GM12878 (cell line): ENCODE measurements at regions not wholly inside any gene's neighbourhood (a gene's known extent, or its start where the extent isn't known, plus 50 kb on each side); places are given as distances from the start of the nearest gene placed in this dataset.

Experiments used
- ATF7 ChIP-seq: fragments of 450-650 bp; IDR thresholded peaks from 2 replicates; pipeline ENCODE4 v1.6.1; 2016; ENCODE audit warnings: low read depth, mild to moderate bottlenecking
- BHLHE40 ChIP-seq, 2 experiments: fragments of 450-650 bp in 1 of 2; IDR thresholded peaks; 2 replicates each; pipeline ENCODE4 v1.6.1; 2011 to 2017; ENCODE audit warnings: low read depth in 2 of 2, borderline replicate concordance in 1 of 2, improper control_type of control experiment in 1 of 2, low read length in 1 of 2, mild to moderate bottlenecking in 1 of 2
- CHD2 ChIP-seq: IDR thresholded peaks from 2 replicates; pipeline ENCODE4 v1.6.1; 2011; ENCODE audit warnings: low read depth, low read length, improper control_type of control experiment, borderline replicate concordance
- EED ChIP-seq: sonication (generic); IDR thresholded peaks from 2 replicates; pipeline ENCODE4 v1.6.1; 2016; ENCODE audit warnings: antibody characterized with exemption, low read depth
- EP300 ChIP-seq, 2 experiments: fragments of 150-350 bp in 1 of 2; IDR thresholded peaks; 2 replicates each; pipeline ENCODE4 v1.6.1; 2011 to 2012; ENCODE audit warnings: low read depth in 2 of 2, low read length in 2 of 2, borderline replicate concordance in 1 of 2, improper control_type of control experiment in 1 of 2, inconsistent platforms in 1 of 2; ENCODE audit not compliant: control insufficient read depth in 1 of 2
- KLF5 ChIP-seq: fragments of 450-650 bp; IDR thresholded peaks from 2 replicates; pipeline ENCODE4 v1.6.1; 2014; ENCODE audit warnings: mild to moderate bottlenecking; ENCODE audit not compliant: partially characterized antibody
- MXI1 ChIP-seq: fragments of 150-350 bp; IDR thresholded peaks from 2 replicates; pipeline ENCODE4 v1.6.1; 2011; ENCODE audit warnings: low read depth, mild to moderate bottlenecking, inconsistent platforms, low read length, improper control_type of control experiment
- NFYB ChIP-seq: IDR thresholded peaks from 2 replicates; pipeline ENCODE4 v1.6.1; 2011; ENCODE audit warnings: low read depth, mild to moderate bottlenecking, low read length, improper control_type of control experiment, moderate library complexity; ENCODE audit not compliant: insufficient read depth
- POLR2AphosphoS2 ChIP-seq: IDR thresholded peaks from 2 replicates; pipeline ENCODE4 v1.6.1; 2011; ENCODE audit warnings: low read depth, mild to moderate bottlenecking, low read length, improper control_type of control experiment, moderate library complexity
- RAD21 ChIP-seq: IDR thresholded peaks from 2 replicates; pipeline ENCODE4 v1.6.1; 2011; ENCODE audit warnings: mild to moderate bottlenecking, low read depth, low read length, moderate library complexity; ENCODE audit not compliant: insufficient read depth
- RCOR1 ChIP-seq: conservative IDR thresholded peaks from 2 replicates; pipeline ENCODE4 v1.6.1; 2012; ENCODE audit warnings: low read depth, low read length, improper control_type of control experiment
- RUNX3 ChIP-seq: IDR thresholded peaks from 2 replicates; pipeline ENCODE4 v1.6.1; 2012; ENCODE audit warnings: low read length, inconsistent platforms
- SMARCA5 ChIP-seq: fragments of 450-650 bp; IDR thresholded peaks from 2 replicates; pipeline ENCODE4 v1.6.1; 2017; ENCODE audit warnings: mild to moderate bottlenecking
- TAF1 ChIP-seq: IDR thresholded peaks from 2 replicates; pipeline ENCODE4 v1.6.1; 2011; ENCODE audit warnings: mild to moderate bottlenecking, low read depth, low read length, borderline replicate concordance
- WRNIP1 ChIP-seq: IDR thresholded peaks from 2 replicates; pipeline ENCODE4 v1.6.1; 2011; ENCODE audit warnings: low read depth, low read length, improper control_type of control experiment, borderline replicate concordance
- ZNF207 ChIP-seq: fragments of 450-650 bp; IDR thresholded peaks from 2 replicates; pipeline ENCODE4 v1.6.1; 2014; ENCODE audit warnings: antibody characterized with exemption, mild to moderate bottlenecking, borderline replicate concordance
- ZNF217 ChIP-seq: fragments of 450-650 bp; IDR thresholded peaks from 2 replicates; pipeline ENCODE4 v1.6.1; 2017; ENCODE audit warnings: antibody characterized with exemption, mild to moderate bottlenecking
- ZNF687 ChIP-seq: fragments of 450-650 bp; IDR thresholded peaks from 2 replicates; pipeline ENCODE4 v1.6.1; 2017; ENCODE audit warnings: mild to moderate bottlenecking, moderate library complexity
- ZZZ3 ChIP-seq: IDR thresholded peaks from 2 replicates; pipeline ENCODE4 v1.6.1; 2011; ENCODE audit warnings: low read depth; ENCODE audit not compliant: control insufficient read depth, insufficient read length
- TF ChIP-seq, protein P1 (sequence below), 3 experiments: IDR thresholded peaks in 2 of 3; conservative IDR thresholded peaks in 1 of 3; 2 replicates each; pipeline ENCODE4 v1.5.1; 2011; ENCODE audit warnings: low read depth in 3 of 3, low read length in 3 of 3, mild to moderate bottlenecking in 3 of 3, control low read depth in 2 of 3, moderate library complexity in 2 of 3, inconsistent platforms in 1 of 3, mixed read lengths in 1 of 3; ENCODE audit not compliant: control insufficient read depth in 2 of 3, insufficient read depth in 1 of 3; ENCODE audit errors: extremely low read depth in 1 of 3
- TF ChIP-seq, protein P2 (sequence below): IDR thresholded peaks from 2 replicates; pipeline ENCODE4 v1.6.1; 2012; ENCODE audit warnings: low read depth, low read length, improper control_type of control experiment
- TF ChIP-seq, protein P3 (sequence below): fragments of 450-650 bp; IDR thresholded peaks from 2 replicates; pipeline ENCODE4 v1.6.1; 2017; ENCODE audit warnings: low read depth, mild to moderate bottlenecking, moderate library complexity

DNA sequence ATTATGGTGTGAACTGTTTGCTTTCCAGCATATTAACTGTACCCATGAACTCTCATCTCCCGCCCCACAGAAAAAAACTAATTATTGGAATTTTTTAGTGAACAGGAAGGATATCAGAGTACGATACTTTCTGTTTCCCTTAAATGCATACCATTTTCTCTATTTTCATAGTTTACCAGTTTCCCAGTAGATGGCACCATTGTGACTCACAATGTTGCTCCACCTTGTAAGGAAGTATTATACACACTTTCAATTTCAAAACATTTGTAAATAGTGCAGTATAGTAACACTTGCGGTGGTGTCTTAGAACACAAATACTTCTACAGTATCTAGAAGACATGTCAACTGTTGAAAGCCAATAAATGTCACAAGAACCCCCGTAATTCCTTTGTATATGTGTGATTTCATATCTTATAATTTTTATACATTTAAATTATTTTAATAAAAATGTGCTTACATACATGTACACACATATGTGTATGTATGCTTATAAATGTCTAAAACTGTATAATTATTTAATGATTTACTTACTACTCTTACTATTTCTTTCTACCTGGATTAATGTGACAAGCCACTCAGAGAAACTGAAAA lies 167.3 kb downstream of the SLIT2 start (continued):
- TF ChIP-seq, protein P1, sequence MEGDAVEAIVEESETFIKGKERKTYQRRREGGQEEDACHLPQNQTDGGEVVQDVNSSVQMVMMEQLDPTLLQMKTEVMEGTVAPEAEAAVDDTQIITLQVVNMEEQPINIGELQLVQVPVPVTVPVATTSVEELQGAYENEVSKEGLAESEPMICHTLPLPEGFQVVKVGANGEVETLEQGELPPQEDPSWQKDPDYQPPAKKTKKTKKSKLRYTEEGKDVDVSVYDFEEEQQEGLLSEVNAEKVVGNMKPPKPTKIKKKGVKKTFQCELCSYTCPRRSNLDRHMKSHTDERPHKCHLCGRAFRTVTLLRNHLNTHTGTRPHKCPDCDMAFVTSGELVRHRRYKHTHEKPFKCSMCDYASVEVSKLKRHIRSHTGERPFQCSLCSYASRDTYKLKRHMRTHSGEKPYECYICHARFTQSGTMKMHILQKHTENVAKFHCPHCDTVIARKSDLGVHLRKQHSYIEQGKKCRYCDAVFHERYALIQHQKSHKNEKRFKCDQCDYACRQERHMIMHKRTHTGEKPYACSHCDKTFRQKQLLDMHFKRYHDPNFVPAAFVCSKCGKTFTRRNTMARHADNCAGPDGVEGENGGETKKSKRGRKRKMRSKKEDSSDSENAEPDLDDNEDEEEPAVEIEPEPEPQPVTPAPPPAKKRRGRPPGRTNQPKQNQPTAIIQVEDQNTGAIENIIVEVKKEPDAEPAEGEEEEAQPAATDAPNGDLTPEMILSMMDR (IDR thresholded peaks at IDR 0.05 in 2 of 3, conservative IDR thresholded peaks at IDR 0.05 in 1 of 3; ENCODE audit: control insufficient read depth in 2 of 3, extremely low read depth in 1 of 3, insufficient read depth in 1 of 3, low read depth in 3 of 3, low read length in 3 of 3): peak; percentile 48 to 72 (median 60); a peak in 5 of 6 replicates
- TF ChIP-seq ZZZ3: no peak
- no peak for TF ChIP-seq ATF7
- TF ChIP-seq EED: no peak
- no peak for TF ChIP-seq BHLHE40 (IDR thresholded peaks at IDR 0.05; ENCODE audit: borderline replicate concordance in 1 of 2, low read depth in 2 of 2, low read length in 1 of 2)
- TF ChIP-seq TAF1: no peak
- no peak for TF ChIP-seq POLR2AphosphoS2
- TF ChIP-seq RUNX3: no peak
- no peak for TF ChIP-seq ZNF217
- no peak for TF ChIP-seq NFYB
- TF ChIP-seq, protein P2, sequence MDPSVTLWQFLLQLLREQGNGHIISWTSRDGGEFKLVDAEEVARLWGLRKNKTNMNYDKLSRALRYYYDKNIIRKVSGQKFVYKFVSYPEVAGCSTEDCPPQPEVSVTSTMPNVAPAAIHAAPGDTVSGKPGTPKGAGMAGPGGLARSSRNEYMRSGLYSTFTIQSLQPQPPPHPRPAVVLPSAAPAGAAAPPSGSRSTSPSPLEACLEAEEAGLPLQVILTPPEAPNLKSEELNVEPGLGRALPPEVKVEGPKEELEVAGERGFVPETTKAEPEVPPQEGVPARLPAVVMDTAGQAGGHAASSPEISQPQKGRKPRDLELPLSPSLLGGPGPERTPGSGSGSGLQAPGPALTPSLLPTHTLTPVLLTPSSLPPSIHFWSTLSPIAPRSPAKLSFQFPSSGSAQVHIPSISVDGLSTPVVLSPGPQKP: no peak
- TF ChIP-seq RAD21: peak; percentile 66
- TF ChIP-seq KLF5: no peak
- peak; percentile 47; the same call in 1 of the 2 replicates for TF ChIP-seq SMARCA5
- no peak for TF ChIP-seq ZNF207
- TF ChIP-seq CHD2: no peak
- TF ChIP-seq WRNIP1: no peak
- no peak for TF ChIP-seq MXI1
- no peak for TF ChIP-seq RCOR1
- TF ChIP-seq EP300 (IDR thresholded peaks at IDR 0.05; ENCODE audit: borderline replicate concordance in 1 of 2, control insufficient read depth in 1 of 2, low read depth in 2 of 2, low read length in 2 of 2): no peak
- TF ChIP-seq, protein P3, sequence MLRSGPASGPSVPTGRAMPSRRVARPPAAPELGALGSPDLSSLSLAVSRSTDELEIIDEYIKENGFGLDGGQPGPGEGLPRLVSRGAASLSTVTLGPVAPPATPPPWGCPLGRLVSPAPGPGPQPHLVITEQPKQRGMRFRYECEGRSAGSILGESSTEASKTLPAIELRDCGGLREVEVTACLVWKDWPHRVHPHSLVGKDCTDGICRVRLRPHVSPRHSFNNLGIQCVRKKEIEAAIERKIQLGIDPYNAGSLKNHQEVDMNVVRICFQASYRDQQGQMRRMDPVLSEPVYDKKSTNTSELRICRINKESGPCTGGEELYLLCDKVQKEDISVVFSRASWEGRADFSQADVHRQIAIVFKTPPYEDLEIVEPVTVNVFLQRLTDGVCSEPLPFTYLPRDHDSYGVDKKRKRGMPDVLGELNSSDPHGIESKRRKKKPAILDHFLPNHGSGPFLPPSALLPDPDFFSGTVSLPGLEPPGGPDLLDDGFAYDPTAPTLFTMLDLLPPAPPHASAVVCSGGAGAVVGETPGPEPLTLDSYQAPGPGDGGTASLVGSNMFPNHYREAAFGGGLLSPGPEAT: no peak
- no peak for TF ChIP-seq ZNF687
